ENCODE measurements at regions not wholly inside any gene's neighbourhood (a gene's known extent, or its start where the extent isn't known, plus 50 kb on each side); places are given as distances from the start of the nearest gene placed in this dataset.

GRCh38 chr3:26118165-26118564, 328.3 kb downstream of the OXSM start:
- peak; percentile 55 for TF ChIP-seq CTCF (IDR thresholded peaks at IDR 0.05; ENCODE audit: borderline replicate concordance, extremely low read depth, low read length, poor library complexity, severe bottlenecking)
- TF ChIP-seq EZH2 (IDR thresholded peaks at IDR 0.05; ENCODE audit: borderline replicate concordance, low read depth, low read length, severe bottlenecking), result no peak

Data from DND-41 (cell line).